H1 (cell line): ENCODE measurements at regions not wholly inside any gene's neighbourhood (a gene's known extent, or its start where the extent isn't known, plus 50 kb on each side); places are given as distances from the start of the nearest gene placed in this dataset.

Experiments used
- CHD7 ChIP-seq: fragments of 300-600 bp; sonication (generic); IDR thresholded peaks from 2 replicates; pipeline ENCODE4 v1.7.1; 2012; ENCODE audit warnings: low read length, moderate library complexity, mild to moderate bottlenecking, inconsistent platforms; ENCODE audit not compliant: insufficient replicate concordance
- CTCF ChIP-seq, 3 experiments: IDR thresholded peaks; 1 replicate in 2 of 3; 2 replicates in 1 of 3; pipeline versions ENCODE4 v1.5.1 to v1.6.1; 2011; ENCODE audit warnings: low read length in 3 of 3, mild to moderate bottlenecking in 3 of 3, inconsistent platforms in 2 of 3, low read depth in 1 of 3, moderate library complexity in 1 of 3; ENCODE audit not compliant: insufficient read depth in 1 of 3; ENCODE audit errors: control extremely low read depth in 1 of 3
- RFX5 ChIP-seq: IDR thresholded peaks from 2 replicates; pipeline ENCODE4 v1.6.1; 2011; ENCODE audit warnings: low read depth, low read length, improper control_type of control experiment, borderline replicate concordance

DNA sequence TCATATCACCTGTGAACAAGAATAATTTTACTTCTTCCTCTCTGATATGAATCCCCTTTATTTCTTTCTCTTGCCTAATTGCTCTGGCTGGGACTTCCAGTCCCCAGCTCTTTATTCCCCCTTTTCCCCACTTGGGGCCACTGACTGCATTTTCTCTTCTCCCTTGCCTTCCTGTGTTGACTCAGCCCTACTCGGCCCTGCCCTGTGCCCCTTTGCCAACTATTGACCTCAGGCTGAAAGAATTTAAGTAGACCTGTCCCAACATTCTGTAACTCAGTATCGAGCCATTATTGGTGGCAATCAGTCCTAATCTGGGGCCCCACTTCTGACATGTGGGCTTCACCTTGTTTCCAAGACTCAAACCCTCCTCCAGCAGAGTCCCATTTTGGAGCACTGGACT is 60.6 kb upstream of the STUM start (continued):
- TF ChIP-seq CHD7 (no peak), CTCF (IDR thresholded peaks at IDR 0.05; ENCODE audit: control extremely low read depth in 1 of 3, insufficient read depth in 1 of 3, low read depth in 1 of 3, low read length in 3 of 3) (no peak), RFX5 (no peak)
